IMR-90 (cell line): ENCODE measurements at regions not wholly inside any gene's neighbourhood (a gene's known extent, or its start where the extent isn't known, plus 50 kb on each side); places are given as distances from the start of the nearest gene placed in this dataset.
A peak's percentile ranks its signal among the peaks of the same experiment; 100 is the strongest.

Experiments used
- ATAC-seq: fragments of 200-7000 bp; cut with Tn5 transposase; 2 replicates; pipeline ENCODE4 v1.9.1; 2020; ENCODE audit warnings: low read depth, mild to moderate bottlenecking, moderate library complexity
- BruUV-seq: library from RNA; stranded (reverse); fragments of 400-500 nt; replicated peaks from 2 replicates; lab custom pipeline; 2021; lab: Mats Ljungman, UMichigan
- CTCF ChIA-PET: fragments of 300-600 bp; formaldehyde crosslinking; extraction: SDS; loops from one replicate; lab custom pipeline; 2021; ENCODE audit warnings: antibody characterized with exemption; lab: Yijun Ruan, JAX
- POLR2A ChIA-PET: fragments of 300-600 bp; sonication (Branson Sonifier 250); formaldehyde crosslinking; loops from one replicate; lab custom pipeline; 2022; ENCODE audit warnings: antibody characterized with exemption; ENCODE audit not compliant: unreplicated experiment; lab: Charles Lee
- DNase-seq: peaks from one replicate; pipeline ENCODE4 v3.0.0; 2013
- H2AFZ ChIP-seq: replicated peaks from 2 replicates; pipeline ENCODE3; 2013; ENCODE audit warnings: low read length, mild to moderate bottlenecking; ENCODE audit not compliant: poor library complexity
- H2AK5ac ChIP-seq: 2 replicates; pipeline ENCODE4 v1.6.1; 2013; ENCODE audit warnings: low read depth, low read length, inconsistent platforms
- H2AK9ac ChIP-seq: replicated peaks from 2 replicates; pipeline ENCODE3; 2013; ENCODE audit warnings: mild to moderate bottlenecking, low read depth, low read length, moderate library complexity; ENCODE audit not compliant: poor library complexity
- H2BK120ac ChIP-seq: 2 replicates; pipeline ENCODE4 v1.6.1; 2013; ENCODE audit warnings: low read depth, low read length, inconsistent platforms
- H2BK15ac ChIP-seq: 3 replicates; pipeline ENCODE4 v1.6.1; 2013; ENCODE audit warnings: low read depth, low read length, inconsistent platforms
- H2BK20ac ChIP-seq: 2 replicates; pipeline ENCODE4 v1.6.1; 2013; ENCODE audit warnings: low read depth, mild to moderate bottlenecking, inconsistent platforms, low read length, moderate library complexity
- H2BK5ac ChIP-seq: 2 replicates; pipeline ENCODE4 v1.6.1; 2013; ENCODE audit warnings: mild to moderate bottlenecking, low read depth, low read length, inconsistent platforms; ENCODE audit not compliant: poor library complexity, severe bottlenecking
- H3K14ac ChIP-seq: replicated peaks from 2 replicates; pipeline ENCODE4 v1.6.1; 2013; ENCODE audit warnings: low read depth, low read length, inconsistent platforms
- H3K18ac ChIP-seq: 2 replicates; pipeline ENCODE4 v1.6.1; 2013; ENCODE audit warnings: low read depth, low read length, control low read depth
- H3K23ac ChIP-seq: 2 replicates; pipeline ENCODE4 v1.6.1; 2013; ENCODE audit warnings: low read depth, low read length, inconsistent platforms
- H3K27ac ChIP-seq: 2 replicates; pipeline ENCODE4 v1.5.1; 2013; ENCODE audit warnings: mild to moderate bottlenecking, control low read depth, low read length; ENCODE audit not compliant: insufficient read depth
- H3K27me3 ChIP-seq: 2 replicates; pipeline ENCODE4 v1.6.1; 2013; ENCODE audit warnings: low read length; ENCODE audit not compliant: control insufficient read depth, insufficient read depth
- H3K36me3 ChIP-seq: 2 replicates; pipeline ENCODE4 v1.6.1; 2013; ENCODE audit warnings: low read length, mixed read lengths; ENCODE audit not compliant: control insufficient read depth, insufficient read depth
- H3K4ac ChIP-seq: 2 replicates; pipeline ENCODE4 v1.6.1; 2013; ENCODE audit warnings: low read depth, low read length, inconsistent platforms
- H3K4me1 ChIP-seq: 2 replicates; pipeline ENCODE4 v1.6.1; 2013; ENCODE audit warnings: low read length, mixed read lengths; ENCODE audit not compliant: control insufficient read depth, insufficient read depth
- H3K4me2 ChIP-seq: 2 replicates; pipeline ENCODE4 v1.6.1; 2013; ENCODE audit warnings: low read depth, mild to moderate bottlenecking, control low read depth, low read length, moderate library complexity
- H3K4me3 ChIP-seq: 2 replicates; pipeline ENCODE4 v1.5.1; 2013; ENCODE audit warnings: low read depth, mild to moderate bottlenecking, control low read depth, low read length, moderate library complexity; ENCODE audit not compliant: insufficient read depth
- H3K56ac ChIP-seq: 2 replicates; pipeline ENCODE4 v1.6.1; 2013; ENCODE audit warnings: low read length, inconsistent platforms; ENCODE audit not compliant: insufficient read depth; ENCODE audit errors: extremely low read depth
- H3K79me1 ChIP-seq, 2 experiments: 2 replicates each; pipeline ENCODE4 v1.6.1; 2013; ENCODE audit warnings: low read length in 2 of 2, inconsistent platforms in 1 of 2, low read depth in 1 of 2
- H3K9ac ChIP-seq: 2 replicates; pipeline ENCODE4 v1.6.1; 2013; ENCODE audit warnings: low read depth, low read length, control low read depth
- H3K9me1 ChIP-seq: 2 replicates; pipeline ENCODE4 v1.6.1; 2013; ENCODE audit warnings: low read length, inconsistent platforms; ENCODE audit not compliant: insufficient read depth
- H3K9me3 ChIP-seq: 2 replicates; pipeline ENCODE4 v1.6.1; 2013; ENCODE audit warnings: low read length; ENCODE audit not compliant: control insufficient read depth, insufficient read depth
- H4K20me1 ChIP-seq: 2 replicates; pipeline ENCODE4 v1.6.1; 2013; ENCODE audit warnings: low read length, inconsistent platforms; ENCODE audit not compliant: insufficient read depth
- H4K5ac ChIP-seq: 2 replicates; pipeline ENCODE4 v1.6.1; 2013; ENCODE audit warnings: mild to moderate bottlenecking, low read depth, low read length, control low read depth
- H4K8ac ChIP-seq, 2 experiments: 2 replicates each; pipeline ENCODE4 v1.6.1; 2013; ENCODE audit warnings: low read depth in 2 of 2, low read length in 2 of 2, control low read depth in 1 of 2, inconsistent platforms in 1 of 2
- H4K91ac ChIP-seq: 2 replicates; pipeline ENCODE4 v1.6.1; 2013; ENCODE audit warnings: low read depth, low read length, inconsistent platforms; ENCODE audit not compliant: insufficient read depth
- BHLHE40 ChIP-seq: fragments of 150-350 bp; IDR thresholded peaks from 2 replicates; pipeline ENCODE4 v1.6.1; 2016; ENCODE audit warnings: mild to moderate bottlenecking, low read depth, low read length
- CEBPB ChIP-seq: IDR thresholded peaks from 2 replicates; pipeline ENCODE4 v1.6.1; 2012; ENCODE audit warnings: low read depth, low read length, improper control_type of control experiment
- CHD1 ChIP-seq: IDR thresholded peaks from 2 replicates; pipeline ENCODE4 v1.6.1; 2012; ENCODE audit warnings: low read depth, low read length, improper control_type of control experiment
- NFE2L2 ChIP-seq: fragments of 150-350 bp; IDR thresholded peaks from 2 replicates; pipeline ENCODE4 v1.6.1; 2016; ENCODE audit warnings: low read depth, mild to moderate bottlenecking, low read length
- POLR2A ChIP-seq: IDR thresholded peaks from 2 replicates; pipeline ENCODE4 v1.6.1; 2012; ENCODE audit warnings: mild to moderate bottlenecking, low read depth, low read length
- RCOR1 ChIP-seq: IDR thresholded peaks from 2 replicates; pipeline ENCODE4 v1.6.1; 2012; ENCODE audit warnings: mild to moderate bottlenecking, low read length, improper control_type of control experiment; ENCODE audit not compliant: insufficient replicate concordance
- RFX5 ChIP-seq: IDR thresholded peaks from 2 replicates; pipeline ENCODE4 v1.8.0; 2012; ENCODE audit warnings: low read depth, mild to moderate bottlenecking, low read length, moderate library complexity
- SMC3 ChIP-seq: fragments of 150-350 bp; IDR thresholded peaks from 2 replicates; pipeline ENCODE4 v1.6.1; 2016; ENCODE audit warnings: low read depth, mild to moderate bottlenecking, antibody characterized with exemption, low read length, moderate library complexity
- WGBS, 2 experiments: methylation state at CpG; one replicate each; pipeline versions ENCODE4 v1.1.5 to v1.1.7; 2013; ENCODE audit warnings: missing lambda C conversion rate in 2 of 2; ENCODE audit not compliant: insufficient read length in 1 of 2; ENCODE audit errors: extremely low coverage in 2 of 2; 5-methylcytosine and 5-hydroxymethylcytosine counted together
- dilution Hi-C: fragments of 300-500 bp; cut with HindIII; formaldehyde crosslinking; loops from one replicate; pipeline ENCODE4 v1.14.3; 2018; ENCODE audit warnings: low sequenced_read_pairs; ENCODE audit not compliant: unreplicated experiment
- in situ Hi-C: fragments of 300-500 bp; cut with MboI; formaldehyde crosslinking; loops from 3 replicates; pipeline ENCODE4 v1.14.3; 2019; ENCODE audit warnings: low sequenced_read_pairs, inconsistent platforms, mixed read lengths
- intact Hi-C: fragments of 100-400 bp; cut with micrococcal nuclease; formaldehyde crosslinking; loops from 2 replicates; pipeline ENCODE4 v1.10.0; 2022
- TF ChIP-seq, protein P1 (sequence below): fragments of 150-350 bp; IDR thresholded peaks from 2 replicates; pipeline ENCODE4 v1.6.1; 2016; ENCODE audit warnings: low read depth, mild to moderate bottlenecking, low read length, moderate library complexity, borderline replicate concordance
- TF ChIP-seq, protein P2 (sequence below): fragments of 150-350 bp; IDR thresholded peaks from 2 replicates; pipeline ENCODE4 v1.6.1; 2017; ENCODE audit warnings: mild to moderate bottlenecking, antibody characterized with exemption, low read length, low read depth

DNA sequence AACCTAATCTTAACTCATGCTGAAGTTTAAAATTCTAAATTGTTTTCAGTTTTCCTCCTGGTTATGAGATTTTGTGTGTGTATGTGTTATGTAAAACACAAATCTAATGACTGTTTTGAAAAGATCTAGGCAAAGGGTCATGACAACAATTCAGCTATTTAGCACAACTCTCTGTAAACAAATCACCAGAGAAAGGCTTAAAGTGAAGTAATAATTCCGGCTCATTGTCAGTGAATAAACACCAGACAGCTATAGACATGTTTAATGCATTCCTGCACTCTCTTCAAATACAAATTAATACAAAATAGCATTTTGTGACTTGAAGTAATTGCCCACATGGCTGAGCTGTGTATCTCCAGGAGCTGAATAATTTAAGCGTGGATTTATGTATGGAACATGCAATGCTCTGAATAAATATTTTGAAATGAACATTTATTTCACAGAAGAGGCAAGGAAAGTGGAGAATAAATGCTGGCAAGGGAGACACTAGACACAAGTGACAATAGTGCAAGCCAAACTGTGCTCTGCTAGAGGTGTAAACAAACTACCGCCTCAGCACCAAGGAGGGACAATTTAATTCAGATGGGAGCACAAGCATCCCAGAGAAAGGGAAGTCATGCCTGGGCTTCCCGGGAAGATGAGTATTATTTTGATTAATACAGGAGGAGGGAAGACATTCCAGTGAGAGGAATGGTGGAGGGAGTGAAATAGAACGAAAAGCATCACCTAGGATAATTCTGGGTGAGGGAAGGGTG, 133.6 kb upstream of the XPO1 start:
- H2AK9ac ChIP-seq: no peak overlapping the region
- H3K18ac ChIP-seq: no peak overlapping the region
- intact Hi-C loops: no loop called here
- no peak overlapping the region for H2BK20ac ChIP-seq
- no peak overlapping the region for H3K9ac ChIP-seq
- ATAC-seq (peak; percentile 42), DNase-seq (no peak)
- CTCF ChIA-PET: interaction anchor here (1.2 kb wide), 1 partner anchor 12 kb away, joined by 3 read pairs; no protein-coding TSS in a partner anchor
- peaks cover 8% of the 10 kb centered on the region; the same call in 1 of the 2 replicates for H3K9me3 ChIP-seq
- TF ChIP-seq CHD1 (no peak), SMC3 (no peak), NFE2L2 (no peak), POLR2A (no peak), RCOR1 (no peak), BHLHE40 (no peak), RFX5 (no peak), CEBPB (no peak)
- TF ChIP-seq, protein P1, sequence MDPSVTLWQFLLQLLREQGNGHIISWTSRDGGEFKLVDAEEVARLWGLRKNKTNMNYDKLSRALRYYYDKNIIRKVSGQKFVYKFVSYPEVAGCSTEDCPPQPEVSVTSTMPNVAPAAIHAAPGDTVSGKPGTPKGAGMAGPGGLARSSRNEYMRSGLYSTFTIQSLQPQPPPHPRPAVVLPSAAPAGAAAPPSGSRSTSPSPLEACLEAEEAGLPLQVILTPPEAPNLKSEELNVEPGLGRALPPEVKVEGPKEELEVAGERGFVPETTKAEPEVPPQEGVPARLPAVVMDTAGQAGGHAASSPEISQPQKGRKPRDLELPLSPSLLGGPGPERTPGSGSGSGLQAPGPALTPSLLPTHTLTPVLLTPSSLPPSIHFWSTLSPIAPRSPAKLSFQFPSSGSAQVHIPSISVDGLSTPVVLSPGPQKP: no peak
- TF ChIP-seq, protein P2, sequence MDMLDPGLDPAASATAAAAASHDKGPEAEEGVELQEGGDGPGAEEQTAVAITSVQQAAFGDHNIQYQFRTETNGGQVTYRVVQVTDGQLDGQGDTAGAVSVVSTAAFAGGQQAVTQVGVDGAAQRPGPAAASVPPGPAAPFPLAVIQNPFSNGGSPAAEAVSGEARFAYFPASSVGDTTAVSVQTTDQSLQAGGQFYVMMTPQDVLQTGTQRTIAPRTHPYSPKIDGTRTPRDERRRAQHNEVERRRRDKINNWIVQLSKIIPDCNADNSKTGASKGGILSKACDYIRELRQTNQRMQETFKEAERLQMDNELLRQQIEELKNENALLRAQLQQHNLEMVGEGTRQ: no peak
- no peak overlapping the region for H2BK120ac ChIP-seq
- H4K91ac ChIP-seq: no peak overlapping the region
- H3K79me1 ChIP-seq: no peaks in the 10 kb centered on the region
- no peaks in the 10 kb centered on the region for H3K27me3 ChIP-seq
- no peak overlapping the region for H3K27ac ChIP-seq
- H2AK5ac ChIP-seq: no peak overlapping the region
- H3K4me2 ChIP-seq: peak overlapping the region; percentile 96
- no peak overlapping the region for H3K4ac ChIP-seq
- in situ Hi-C loops: no loop called here
- H3K4me1 ChIP-seq: peaks cover 3% of the 10 kb centered on the region
- dilution Hi-C loops: no loop called here
- H2BK15ac ChIP-seq: no peak overlapping the region
- H4K5ac ChIP-seq: no peak overlapping the region
- POLR2A ChIA-PET: no interaction called here
- H3K4me3 ChIP-seq: no peak overlapping the region
- no peaks in the 10 kb centered on the region for H3K36me3 ChIP-seq
- no peaks in the 10 kb centered on the region for H4K20me1 ChIP-seq
- no peak overlapping the region for H2AFZ ChIP-seq
- H3K56ac ChIP-seq: no peak overlapping the region
- 60% methylated on average over 1 of the region's 5 CpGs; no CpG with 5 or more reads in 1 of the 2 experiments for WGBS, 2 experiments
- H3K14ac ChIP-seq: no peak overlapping the region
- no peak overlapping the region for H2BK5ac ChIP-seq
- BruUV-seq: no TSS peak
- no peak overlapping the region for H4K8ac ChIP-seq
- 0 out of 2 replicates have a peak overlapping the region, but pooled peaks have one; percentile 31 for H3K23ac ChIP-seq
- peaks cover 2% of the 10 kb centered on the region; the same call in 1 of the 2 replicates for H3K9me1 ChIP-seq
